GM18870 (cell line): ENCODE measurements at regions not wholly inside any gene's neighbourhood (a gene's known extent, or its start where the extent isn't known, plus 50 kb on each side); places are given as distances from the start of the nearest gene placed in this dataset.

Experiments
- ATAC-seq: cut with Tn5 transposase; IDR thresholded peaks from one replicate; pipeline ENCODE4 v1.9.1; 2021; ENCODE audit warnings: moderate library complexity; ENCODE audit not compliant: unreplicated experiment

DNA sequence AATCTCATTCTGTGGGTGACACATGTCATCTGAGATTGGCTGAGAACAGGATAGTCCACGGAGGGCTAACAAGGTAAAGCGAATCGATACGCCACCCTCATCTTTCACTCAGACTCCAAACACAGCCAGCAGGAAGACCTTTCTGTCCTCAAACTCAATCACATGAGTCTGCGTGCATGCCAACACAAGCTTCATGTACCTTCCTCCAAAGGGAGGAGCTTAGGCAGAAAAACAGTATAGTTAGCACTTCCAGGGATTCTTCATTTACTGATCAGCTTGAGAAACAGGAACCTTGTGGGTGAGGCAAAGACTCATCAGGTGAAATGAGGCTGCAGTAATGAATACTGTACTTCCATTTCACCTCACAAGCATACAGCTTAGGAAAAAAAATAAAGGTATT, 767.1 kb upstream of the API5 start:
- ATAC-seq, result no peak

DNA sequence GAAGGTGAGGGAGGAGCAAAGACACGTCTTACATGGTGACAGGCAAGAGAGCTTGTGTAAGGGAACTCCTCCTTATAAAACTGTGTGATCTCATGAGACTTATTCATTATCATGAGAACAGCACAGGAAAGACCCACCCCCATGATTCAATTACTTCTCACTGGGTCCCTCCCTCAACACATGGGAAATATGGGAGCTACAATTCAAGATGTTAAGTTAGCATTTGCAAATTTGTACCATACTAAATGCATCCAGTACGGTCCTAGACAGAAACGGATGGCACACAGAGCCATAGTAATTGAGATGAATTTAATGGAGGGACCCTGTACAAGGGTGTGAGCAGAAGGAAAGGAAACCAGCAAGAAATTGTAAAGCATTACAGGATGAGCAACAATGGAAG, 765.8 kb upstream of the API5 start:
- ATAC-seq, result no peak

DNA sequence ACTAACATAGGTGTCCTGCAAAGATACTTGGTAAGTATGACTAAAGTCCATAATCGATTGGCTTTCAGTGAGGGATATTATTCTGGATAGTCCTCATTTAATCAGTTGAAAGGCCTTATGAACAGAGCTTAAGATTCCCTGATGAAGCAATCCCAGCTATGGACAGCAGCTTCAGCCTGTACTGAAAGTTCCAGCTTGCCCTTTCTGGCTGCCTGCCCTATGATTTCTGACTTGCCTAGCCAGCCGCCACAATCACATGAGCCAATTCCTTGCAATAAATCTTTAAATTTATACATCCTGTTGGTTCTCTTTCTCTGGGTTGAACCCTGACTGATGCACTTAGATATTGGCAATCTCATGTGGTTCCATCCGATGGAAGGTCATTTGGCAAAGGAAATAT, 759.0 kb upstream of the API5 start:
- ATAC-seq, result no peak

DNA sequence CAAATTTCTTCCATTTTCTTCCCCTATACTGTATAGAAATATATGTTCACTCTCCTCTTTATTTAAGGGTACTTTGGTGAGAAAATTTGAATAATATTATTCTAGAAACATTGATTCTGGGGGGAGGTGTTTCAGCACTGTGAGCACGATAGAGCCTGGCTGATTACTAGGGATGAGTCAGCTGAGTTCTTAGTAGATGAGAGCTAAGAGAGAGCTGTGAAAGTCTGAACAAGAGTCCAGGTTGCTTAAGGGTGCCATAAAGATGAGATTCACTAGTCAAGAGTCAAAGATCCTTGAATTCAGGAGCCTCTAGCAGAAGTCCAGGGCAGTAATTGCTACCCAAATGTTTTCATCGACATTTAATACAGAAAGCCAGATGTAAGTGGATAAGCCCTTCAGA, 756.6 kb upstream of the API5 start:
- ATAC-seq, result no peak

DNA sequence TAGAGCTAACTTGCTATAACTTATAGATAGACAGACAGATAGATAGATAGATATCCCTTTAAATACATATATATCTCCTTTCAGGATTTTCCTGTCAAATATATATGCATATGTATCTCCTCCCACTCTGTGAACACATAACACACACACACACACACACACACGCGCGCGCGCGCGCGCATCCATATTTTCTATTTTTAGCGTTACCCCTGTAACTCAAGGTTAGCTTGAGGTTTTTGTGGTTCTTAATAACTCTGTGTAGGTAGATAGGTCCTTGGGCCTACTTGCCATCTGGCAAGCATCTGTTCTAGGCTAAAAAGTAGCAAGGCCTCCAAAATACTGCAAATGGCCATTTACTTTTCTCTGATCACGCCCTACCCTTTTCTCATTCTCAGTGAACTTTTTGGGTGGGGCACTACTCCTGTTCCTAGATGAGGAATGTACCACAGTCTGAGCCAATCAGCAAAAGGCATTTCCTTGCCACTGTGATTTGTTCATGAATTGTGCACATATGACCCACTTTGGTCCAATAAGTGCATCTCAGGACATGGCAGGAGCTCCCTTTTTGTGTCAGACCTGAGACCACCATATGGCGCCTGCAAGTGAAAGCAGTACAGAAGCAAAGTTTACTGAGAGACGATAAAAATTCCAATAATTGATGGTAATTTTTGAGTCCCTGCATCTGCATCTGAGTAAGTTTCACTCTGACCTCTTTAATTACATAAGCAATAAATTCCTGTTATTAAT, 740.5 kb upstream of the API5 start:
- no peak for ATAC-seq

DNA sequence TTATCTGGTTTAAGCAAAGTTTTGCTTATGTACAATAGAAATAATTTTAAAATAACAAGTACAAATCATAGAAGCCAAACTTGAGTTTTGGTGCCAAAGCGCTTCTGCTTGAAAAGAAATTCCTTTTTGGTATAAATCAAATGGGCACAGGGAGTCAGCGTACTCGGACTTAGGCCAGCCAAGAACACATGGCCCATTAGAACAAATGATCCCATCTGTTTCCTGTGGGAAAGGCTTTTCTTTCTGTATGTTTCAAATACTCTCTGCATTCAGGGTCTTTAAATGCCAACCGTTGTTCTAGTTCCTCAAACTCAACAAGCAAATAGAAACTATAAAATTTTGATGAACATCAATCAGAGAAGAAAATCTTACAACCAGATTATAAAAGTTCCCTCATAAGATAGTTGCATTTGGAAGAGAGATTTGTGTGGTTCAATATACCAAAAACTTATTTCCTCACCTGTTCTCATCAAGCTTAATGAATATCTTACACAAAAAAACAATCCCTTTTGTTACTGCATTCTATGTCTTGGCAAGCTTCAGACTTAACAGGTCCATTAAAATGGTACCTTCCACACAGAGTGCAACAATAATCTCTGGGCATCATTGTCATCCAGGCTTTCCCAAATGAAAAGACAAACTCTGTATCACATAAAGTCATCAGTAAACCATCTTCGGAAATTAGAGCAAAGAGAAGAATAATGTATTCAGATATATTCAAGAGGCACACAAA, 739.8 kb upstream of the API5 start:
- no peak for ATAC-seq

DNA sequence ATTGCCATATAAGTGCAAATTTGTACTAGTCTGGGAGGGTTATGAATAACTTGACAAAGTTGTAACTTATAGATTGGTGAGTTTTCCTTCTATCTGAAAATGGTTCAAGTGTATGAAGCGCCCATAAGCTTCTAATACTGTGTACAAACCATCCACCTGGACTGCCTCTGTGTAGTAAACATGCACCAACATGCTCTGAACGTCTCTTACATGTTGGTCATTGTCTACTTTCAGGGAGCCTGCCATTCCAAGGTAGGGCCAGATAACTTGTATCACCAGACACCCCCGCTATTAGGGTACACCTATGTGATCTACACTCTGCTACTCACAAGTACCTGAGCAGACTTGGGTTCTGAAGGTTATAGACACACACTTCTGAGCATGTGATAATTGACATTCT, 735.5 kb upstream of the API5 start:
- ATAC-seq, result no peak

DNA sequence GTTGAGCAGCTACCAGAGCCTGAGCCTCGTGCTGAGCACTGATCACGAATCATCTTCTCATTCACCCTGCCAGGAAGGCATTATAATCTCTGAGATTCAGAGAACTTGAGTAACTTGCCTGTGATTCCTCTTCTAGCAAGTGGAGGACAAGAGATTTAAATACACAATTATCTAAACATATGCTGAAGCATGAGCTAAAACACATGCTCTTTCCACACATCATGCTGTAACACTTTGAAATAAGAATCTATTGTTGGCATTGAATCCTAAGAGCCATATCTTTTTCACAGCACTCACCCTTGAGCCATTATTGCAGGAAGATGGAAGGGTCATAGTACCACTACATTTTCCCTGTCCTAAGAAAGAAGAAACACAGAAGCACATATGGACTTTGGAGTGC, 722.5 kb upstream of the API5 start:
- no peak for ATAC-seq

DNA sequence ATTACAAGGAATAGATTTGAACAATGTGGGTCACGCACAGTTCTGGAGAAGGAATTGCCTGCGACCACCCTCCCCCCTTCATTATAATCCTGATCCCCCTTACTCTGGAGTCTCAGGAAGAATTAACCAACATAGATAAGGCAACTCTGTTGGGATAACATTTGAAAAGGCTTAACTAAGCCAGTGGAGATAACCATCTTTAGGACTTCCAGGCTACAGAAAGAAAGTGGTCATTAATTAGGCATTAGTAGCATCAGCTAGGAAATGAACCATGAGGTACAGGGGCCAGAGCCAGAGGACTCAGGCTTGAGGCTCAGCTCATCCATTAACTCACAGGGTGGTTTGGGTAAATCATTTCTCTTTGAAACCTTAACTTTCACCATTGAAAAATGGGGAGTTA, 720.0 kb upstream of the API5 start:
- no peak for ATAC-seq

DNA sequence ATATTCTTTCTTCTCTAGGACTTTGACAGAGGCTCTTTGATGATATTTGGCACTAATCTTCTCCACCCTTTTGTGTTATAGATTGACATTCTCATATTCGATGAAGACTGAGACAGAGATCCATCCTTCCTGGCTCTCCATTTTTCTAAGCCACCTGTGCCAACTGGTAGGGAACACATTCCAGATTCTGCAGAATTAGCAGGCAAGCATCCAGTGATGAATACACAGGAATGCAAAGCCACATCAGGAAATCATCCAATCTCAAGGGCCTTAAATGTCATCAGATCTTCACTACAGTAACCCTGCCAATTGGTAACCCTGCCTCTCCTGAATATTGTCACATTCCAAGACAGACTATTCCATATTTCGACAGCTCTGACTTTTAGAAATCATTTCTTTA, 718.4 kb upstream of the API5 start:
- ATAC-seq, result no peak

DNA sequence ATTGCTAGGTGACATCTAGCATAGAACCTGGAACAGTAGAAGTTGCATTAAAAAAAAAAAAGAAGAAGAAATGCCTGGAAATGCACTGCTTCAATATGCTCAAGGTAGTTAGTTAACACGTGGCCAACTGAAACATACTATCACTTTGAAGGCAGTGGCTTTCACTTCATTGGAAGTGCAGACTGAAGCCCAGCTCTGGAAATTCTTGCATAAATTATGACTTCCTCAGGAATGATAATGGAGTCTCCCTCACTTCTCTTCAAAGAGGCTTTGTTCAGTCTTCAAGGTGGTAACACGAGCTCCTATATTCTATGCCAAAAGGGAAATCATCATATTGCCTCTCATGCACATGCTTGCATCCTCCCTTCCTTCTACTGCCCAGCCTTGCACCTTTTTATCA, 715.9 kb upstream of the API5 start:
- ATAC-seq, result no peak

DNA sequence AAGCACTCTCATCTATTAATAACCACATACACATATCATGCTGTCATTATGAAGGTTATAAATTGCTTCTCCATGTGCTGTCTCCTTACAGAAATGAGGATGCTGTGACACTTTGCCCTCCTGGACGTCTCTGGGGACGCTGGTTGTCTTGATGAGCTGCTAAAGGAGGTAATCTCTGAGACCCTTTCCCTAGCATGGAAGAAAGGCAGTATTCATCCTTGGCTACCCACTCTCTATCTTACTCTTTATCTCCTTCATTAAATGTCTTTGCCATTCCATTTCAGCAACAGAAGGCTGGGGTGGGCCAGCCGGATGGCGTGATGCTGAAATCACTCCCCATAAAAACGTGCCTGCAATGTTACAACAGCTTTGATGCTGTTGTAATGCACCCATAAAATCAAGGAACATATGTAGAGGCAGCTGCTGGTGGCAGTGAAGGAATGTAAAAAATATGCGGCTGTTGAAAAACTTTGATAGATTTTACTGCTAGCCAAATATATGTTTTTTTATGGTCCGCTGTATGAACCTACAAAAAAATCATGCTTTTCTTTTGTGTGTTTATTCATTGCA, 715.1 kb upstream of the API5 start:
- no peak for ATAC-seq

DNA sequence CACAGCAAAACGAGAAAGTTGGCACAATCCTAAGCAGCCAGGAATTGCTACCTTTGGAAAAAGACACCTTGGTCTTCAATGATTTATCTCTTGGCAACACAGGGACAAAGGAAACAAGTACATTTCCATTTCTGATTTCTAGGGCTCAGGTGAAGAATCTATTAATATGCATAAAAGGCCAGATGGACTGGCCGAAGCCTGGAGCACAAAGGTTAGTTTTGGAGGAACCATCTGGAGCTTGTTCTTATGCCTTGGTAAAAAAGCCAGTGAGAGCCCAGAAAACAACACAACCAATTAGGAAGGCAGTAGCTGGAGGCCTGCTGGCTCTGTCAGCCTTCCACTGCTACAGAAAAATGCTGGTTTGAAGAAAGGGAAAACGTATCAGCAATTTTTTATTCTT, 713.5 kb upstream of the API5 start:
- no peak for ATAC-seq

DNA sequence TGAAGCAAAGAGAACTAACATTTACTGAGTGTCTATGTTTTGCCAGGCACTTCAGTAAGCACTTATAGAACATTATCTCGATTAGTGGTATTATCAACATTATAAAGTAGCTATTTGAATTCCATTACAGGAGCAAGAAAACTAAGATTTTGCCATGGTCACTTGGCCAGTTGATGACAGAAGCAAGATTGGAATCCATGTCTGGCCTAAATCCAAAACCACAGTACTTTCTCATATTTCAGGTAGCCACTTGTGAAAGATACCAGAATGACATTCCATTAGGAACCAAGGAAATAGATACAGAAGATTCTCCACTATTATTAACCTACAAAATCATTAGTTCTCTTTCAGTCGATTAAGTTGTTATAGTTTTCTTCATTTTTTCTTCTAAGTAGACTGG, 691.0 kb upstream of the API5 start:
- ATAC-seq, result no peak

DNA sequence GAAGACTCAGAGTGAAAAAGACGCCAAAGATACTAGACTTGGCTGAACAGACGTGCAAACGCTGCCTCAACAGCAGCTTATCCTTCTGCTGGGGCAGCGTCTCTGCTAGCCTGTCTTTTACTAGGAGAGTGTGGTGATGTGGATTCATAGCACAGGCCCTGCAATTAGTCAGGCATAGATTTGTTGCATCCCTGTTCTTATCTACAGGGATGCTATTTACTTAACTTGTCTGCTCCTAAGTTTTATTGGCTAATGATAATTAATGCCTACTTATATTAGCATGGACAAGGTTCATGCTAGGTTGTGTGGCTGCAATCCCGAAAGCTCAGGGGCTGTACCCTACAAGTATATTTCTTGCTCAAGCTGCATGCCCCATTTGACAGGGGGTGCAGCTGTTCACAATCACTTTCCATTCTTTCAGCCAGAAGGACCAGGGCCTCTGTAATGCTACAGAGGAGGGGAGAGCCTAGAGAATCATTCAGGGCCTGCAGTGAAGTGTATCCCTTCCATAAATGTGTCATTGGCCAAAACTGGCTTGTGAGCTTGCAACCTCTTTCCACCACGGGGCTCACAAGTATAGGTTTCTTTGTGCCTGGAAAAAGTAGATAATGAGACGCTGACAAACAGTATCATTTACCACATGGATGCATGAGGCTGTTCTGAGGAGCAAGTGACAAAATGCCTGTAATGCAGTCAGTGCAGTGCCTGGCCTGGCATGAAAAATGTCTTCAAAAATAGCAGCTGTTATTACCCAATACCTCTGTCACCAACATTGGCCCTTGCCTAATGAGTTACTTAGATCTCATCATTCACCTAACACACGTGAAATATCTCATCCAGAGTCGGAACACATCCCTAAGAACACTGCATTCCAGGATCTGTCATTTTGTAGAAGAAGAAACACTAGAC, 685.8 kb upstream of the API5 start:
- no peak for ATAC-seq

DNA sequence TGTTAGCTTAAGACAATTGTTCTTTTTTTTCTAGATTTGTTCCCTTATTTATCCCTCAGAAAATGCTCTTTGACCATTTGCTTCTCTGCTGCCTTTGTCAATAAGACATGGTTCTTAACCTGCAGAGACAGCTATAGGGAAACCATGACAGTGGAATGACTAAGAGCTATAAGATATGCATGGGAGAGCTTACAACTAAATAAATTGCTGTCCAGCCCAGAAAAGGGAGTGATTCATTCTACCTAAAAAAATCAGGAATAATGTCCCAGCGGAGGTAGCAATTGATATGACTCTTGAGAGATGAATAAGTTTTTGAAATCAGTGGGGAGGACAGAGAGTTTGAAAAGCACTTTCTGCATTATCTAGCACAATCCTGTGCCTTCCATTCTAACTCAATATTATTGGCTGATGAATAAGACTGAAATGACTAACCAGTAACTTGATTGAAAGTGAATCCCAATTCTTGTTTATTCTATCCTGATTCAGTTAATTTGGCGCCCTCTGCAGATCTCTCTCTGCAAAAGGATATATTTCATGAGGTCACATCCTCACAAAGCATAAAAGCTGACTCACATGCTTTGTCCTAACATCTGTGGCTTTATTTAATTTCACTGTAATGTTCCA, 680.5 kb upstream of the API5 start:
- no peak for ATAC-seq

DNA sequence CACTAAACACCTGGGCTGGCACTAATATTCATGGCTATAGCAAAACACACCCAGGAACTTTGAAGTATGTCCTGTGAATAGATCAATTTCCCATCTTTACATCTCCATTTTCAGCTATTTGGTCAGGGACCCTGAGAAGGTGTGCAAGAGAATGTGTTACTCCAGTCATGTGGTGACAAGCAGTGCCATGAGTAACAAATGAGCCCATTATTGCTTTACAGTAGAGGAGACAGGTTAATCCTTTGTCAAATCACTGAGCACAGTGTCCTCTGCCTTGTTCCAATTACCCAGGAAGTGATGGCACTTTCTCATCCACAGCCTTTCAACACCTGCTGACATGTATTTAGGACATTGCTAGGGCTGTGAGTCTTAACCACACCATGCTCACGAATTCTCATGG, 664.8 kb upstream of the API5 start:
- ATAC-seq, result no peak

DNA sequence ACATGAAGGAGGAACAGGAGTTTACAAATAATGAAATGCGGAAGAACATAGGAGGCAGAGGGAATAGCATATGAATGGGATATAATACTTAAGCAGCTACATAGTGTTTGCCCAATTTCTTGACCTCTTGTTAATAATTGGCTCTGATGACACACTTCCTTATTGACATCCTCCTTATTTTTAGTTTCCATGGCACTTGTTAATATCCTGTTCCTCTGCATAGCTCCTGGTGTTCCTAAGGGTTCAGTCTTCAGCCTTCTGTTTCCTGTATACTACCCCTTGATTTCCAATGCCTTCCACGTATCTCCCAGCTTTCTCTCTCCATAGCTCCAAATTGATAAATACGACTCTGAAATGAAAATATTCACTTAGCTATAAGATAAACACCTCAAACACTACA, 663.8 kb upstream of the API5 start:
- no peak for ATAC-seq

DNA sequence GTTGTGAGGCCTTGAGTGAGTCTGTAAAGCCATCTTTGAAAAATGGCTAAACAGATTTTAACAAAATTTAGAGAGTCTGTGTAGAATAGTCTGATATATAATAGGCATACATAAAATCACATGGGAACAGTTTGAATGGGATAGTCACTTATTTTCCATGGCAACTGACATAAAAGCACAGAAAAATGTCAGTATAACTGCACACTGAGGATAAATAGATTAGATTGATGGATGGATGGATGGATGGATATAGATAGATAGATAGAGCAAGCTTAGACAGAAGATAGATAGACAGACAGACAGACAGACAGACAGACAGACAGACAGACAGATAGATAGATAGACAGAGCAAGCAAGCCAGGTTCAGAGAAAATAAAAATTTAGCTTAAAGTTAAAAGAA, 660.2 kb upstream of the API5 start:
- no peak for ATAC-seq

DNA sequence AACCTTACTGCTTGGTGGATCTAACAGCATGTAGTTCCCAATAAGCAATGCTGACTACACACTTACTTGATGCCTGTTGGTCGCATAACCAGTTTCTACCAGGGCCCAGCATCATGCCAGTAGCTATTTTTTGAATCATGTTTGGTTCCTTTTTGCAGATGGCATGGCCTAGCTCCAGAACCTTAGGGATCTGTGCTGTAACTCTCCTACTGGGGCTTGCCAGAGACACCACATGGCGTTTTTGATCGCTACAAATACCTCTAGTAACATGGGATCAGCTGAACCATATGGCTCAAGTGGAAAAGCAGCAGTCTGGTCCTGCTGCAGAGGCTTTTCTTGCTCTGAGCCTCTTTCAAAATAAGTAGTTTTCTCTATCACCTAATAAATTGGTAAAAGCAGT, 654.6 kb upstream of the API5 start:
- no peak for ATAC-seq

DNA sequence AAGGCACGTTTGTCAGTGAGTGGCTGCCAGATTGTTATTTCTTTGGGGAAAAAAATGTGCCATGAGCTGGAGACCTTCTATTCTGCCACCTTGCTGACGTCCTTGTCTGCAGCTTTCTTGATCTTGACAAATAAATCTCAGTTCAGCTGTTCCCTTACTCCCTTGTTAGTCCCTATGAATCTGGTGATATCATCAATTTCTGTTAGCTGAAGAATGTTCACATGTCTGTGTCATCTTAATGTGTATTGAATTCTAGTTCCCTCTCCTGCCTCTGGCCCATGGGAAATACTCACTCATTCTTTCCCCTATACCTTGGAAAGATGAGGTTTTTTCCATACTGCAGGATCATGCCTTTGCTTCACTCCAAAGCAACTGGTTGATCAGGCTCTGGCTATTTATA, 649.9 kb upstream of the API5 start:
- no peak for ATAC-seq
